Mesenchymal stem cell (in vitro differentiated cells and primary cell): ENCODE measurements at regions not wholly inside any gene's neighbourhood (a gene's known extent, or its start where the extent isn't known, plus 50 kb on each side); places are given as distances from the start of the nearest gene placed in this dataset.
"Not testable (repeated sequence)": the region's sequence is repeated elsewhere in the genome, so short reads cannot be mapped to it uniquely, and the experiment has no call there.

Experiments used
- DNase-seq: peaks from one replicate; pipeline ENCODE4 v3.0.0-alpha.2; 2013
- H2AFZ ChIP-seq: one replicate; pipeline ENCODE4 v1.6.1; 2013; ENCODE audit warnings: low read depth, mild to moderate bottlenecking, control low read depth, inconsistent platforms, low read length, moderate library complexity
- H2AK5ac ChIP-seq: 2 replicates; pipeline ENCODE4 v1.6.1; 2013; ENCODE audit warnings: low read length, moderate library complexity, mild to moderate bottlenecking, inconsistent platforms; ENCODE audit not compliant: severe bottlenecking
- H2BK120ac ChIP-seq: one replicate; pipeline ENCODE4 v1.6.1; 2013; ENCODE audit warnings: low read depth, mild to moderate bottlenecking, inconsistent platforms, low read length, moderate library complexity
- H2BK12ac ChIP-seq, 2 experiments: one replicate each; pipeline ENCODE4 v1.6.1; 2013; ENCODE audit warnings: inconsistent platforms in 2 of 2, low read length in 2 of 2, mild to moderate bottlenecking in 2 of 2, moderate library complexity in 2 of 2, control low read depth in 1 of 2
- H2BK15ac ChIP-seq: one replicate; pipeline ENCODE4 v1.6.1; 2013; ENCODE audit warnings: mild to moderate bottlenecking, low read depth, inconsistent platforms; ENCODE audit not compliant: poor library complexity, severe bottlenecking
- H2BK5ac ChIP-seq: 2 replicates; pipeline ENCODE4 v1.6.1; 2013; ENCODE audit warnings: low read depth, mild to moderate bottlenecking, low read length, control low read depth, inconsistent platforms; ENCODE audit not compliant: poor library complexity, severe bottlenecking
- H3K14ac ChIP-seq, 2 experiments: one replicate each; pipeline ENCODE4 v1.6.1; 2013; ENCODE audit warnings: inconsistent platforms in 2 of 2, low read length in 2 of 2, control low read depth in 1 of 2, mild to moderate bottlenecking in 1 of 2, moderate library complexity in 1 of 2
- H3K18ac ChIP-seq, 2 experiments: one replicate each; pipeline ENCODE4 v1.6.1; 2013; ENCODE audit warnings: inconsistent platforms in 2 of 2, low read length in 2 of 2, control low read depth in 1 of 2, low read depth in 1 of 2, mild to moderate bottlenecking in 1 of 2
- H3K23ac ChIP-seq, 2 experiments: one replicate each; pipeline ENCODE4 v1.6.1; 2013; ENCODE audit warnings: inconsistent platforms in 2 of 2, low read length in 2 of 2, mild to moderate bottlenecking in 2 of 2, moderate library complexity in 2 of 2, control low read depth in 1 of 2
- H3K27ac ChIP-seq: 2 replicates; pipeline ENCODE4 v1.5.1; 2013; ENCODE audit warnings: mild to moderate bottlenecking, moderate library complexity, low read length, control low read depth, inconsistent platforms; ENCODE audit not compliant: poor library complexity, severe bottlenecking
- H3K27me3 ChIP-seq, 2 experiments: 2 replicates each; pipeline versions ENCODE4 v1.6.1 to v1.7.0; 2013; ENCODE audit warnings: low read length in 2 of 2, mild to moderate bottlenecking in 2 of 2, moderate library complexity in 2 of 2, control low read depth in 1 of 2, inconsistent platforms in 1 of 2; ENCODE audit not compliant: control insufficient read depth in 1 of 2, insufficient read depth in 1 of 2
- H3K36me3 ChIP-seq, 2 experiments: 2 replicates each; pipeline versions ENCODE4 v1.6.1 to v1.7.0; 2013; ENCODE audit warnings: low read length in 2 of 2, control low read depth in 1 of 2, inconsistent platforms in 1 of 2, low read depth in 1 of 2, mild to moderate bottlenecking in 1 of 2; ENCODE audit not compliant: insufficient read depth in 2 of 2, control insufficient read depth in 1 of 2
- H3K4ac ChIP-seq, 2 experiments: one replicate each; pipeline ENCODE4 v1.6.1; 2013; ENCODE audit warnings: inconsistent platforms in 2 of 2, low read length in 2 of 2, mild to moderate bottlenecking in 2 of 2, moderate library complexity in 2 of 2, control low read depth in 1 of 2, low read depth in 1 of 2
- H3K4me1 ChIP-seq: 2 replicates; pipeline ENCODE4 v1.6.1; 2013; ENCODE audit warnings: low read depth, low read length, control low read depth; ENCODE audit not compliant: control insufficient read depth, insufficient read depth
- H3K4me2 ChIP-seq: 2 replicates; pipeline ENCODE4 v1.6.1; 2013; ENCODE audit warnings: low read length, mild to moderate bottlenecking, inconsistent platforms; ENCODE audit not compliant: poor library complexity, severe bottlenecking
- H3K4me3 ChIP-seq, 2 experiments: 2 replicates each; pipeline versions ENCODE4 v1.5.1 to v1.7.0; 2013; ENCODE audit warnings: low read length in 2 of 2, mild to moderate bottlenecking in 2 of 2, control low read depth in 1 of 2, low read depth in 1 of 2; ENCODE audit not compliant: insufficient read depth in 1 of 2
- H3K79me1 ChIP-seq: replicated peaks from 2 replicates; pipeline ENCODE4 v1.6.1; 2013; ENCODE audit warnings: mild to moderate bottlenecking, control low read depth, low read length, inconsistent platforms; ENCODE audit not compliant: poor library complexity, severe bottlenecking
- H3K9ac ChIP-seq: 2 replicates; pipeline ENCODE4 v1.7.0; 2013; ENCODE audit warnings: mild to moderate bottlenecking, low read length, moderate library complexity
- H3K9me3 ChIP-seq: 2 replicates; pipeline ENCODE4 v1.7.0; 2013; ENCODE audit warnings: mild to moderate bottlenecking, low read length; ENCODE audit not compliant: control insufficient read depth
- H4K8ac ChIP-seq: one replicate; pipeline ENCODE4 v1.6.1; 2013; ENCODE audit warnings: inconsistent platforms, mild to moderate bottlenecking, low read length, moderate library complexity
- H4K91ac ChIP-seq: one replicate; pipeline ENCODE4 v1.6.1; 2013; ENCODE audit warnings: mild to moderate bottlenecking, low read length, inconsistent platforms
- WGBS: methylation state at CpG from one replicate; pipeline ENCODE4 v1.1.7; 2013; ENCODE audit warnings: mixed read lengths; 5-methylcytosine and 5-hydroxymethylcytosine counted together

GRCh38 chr14:29005647-29006046, 239.1 kb downstream of the FOXG1 start:
- H3K14ac ChIP-seq = no peak overlapping the region
- H3K79me1 ChIP-seq = no peaks in the 10 kb centered on the region
- H3K9ac ChIP-seq = no peak overlapping the region
- H2AFZ ChIP-seq = no peak overlapping the region
- no peak overlapping the region for H4K8ac ChIP-seq
- no peaks in the 10 kb centered on the region for H3K36me3 ChIP-seq
- H3K4me3 ChIP-seq = no peak overlapping the region
- H4K91ac ChIP-seq = no peak overlapping the region
- H3K27me3 ChIP-seq = no peaks in the 10 kb centered on the region
- H2BK15ac ChIP-seq = no peak overlapping the region
- no peak overlapping the region for H2BK120ac ChIP-seq
- H3K4me2 ChIP-seq = no peak overlapping the region
- H2BK12ac ChIP-seq = no peak overlapping the region
- H3K4me1 ChIP-seq = no peaks in the 10 kb centered on the region
- DNase-seq = no peak
- WGBS = 86% methylated on average over 4 of the region's 4 CpGs
- H3K23ac ChIP-seq = no peak overlapping the region
- no peak overlapping the region for H3K18ac ChIP-seq
- no peak overlapping the region for H2BK5ac ChIP-seq
- no peaks in the 10 kb centered on the region for H3K9me3 ChIP-seq
- no peak overlapping the region for H2AK5ac ChIP-seq
- H3K27ac ChIP-seq = no peak overlapping the region
- no peak overlapping the region for H3K4ac ChIP-seq

- H3K18ac ChIP-seq = no peak overlapping the region
- H4K91ac ChIP-seq = no peak overlapping the region
- no peak overlapping the region for H2BK15ac ChIP-seq
- no peak overlapping the region for H2AK5ac ChIP-seq
- no peak overlapping the region for H3K4me3 ChIP-seq
- no peak overlapping the region for H3K4me2 ChIP-seq
- DNase-seq = no peak
- H3K9ac ChIP-seq = no peak overlapping the region
- H2BK120ac ChIP-seq = no peak overlapping the region
- no peaks in the 10 kb centered on the region for H3K27me3 ChIP-seq
- no peak overlapping the region for H3K4ac ChIP-seq
- no peak overlapping the region for H3K23ac ChIP-seq
- no peaks in the 10 kb centered on the region for H3K4me1 ChIP-seq
- H2AFZ ChIP-seq = no peak overlapping the region
- H3K27ac ChIP-seq = no peak overlapping the region
- WGBS = 10% methylated on average over 1 of the region's 2 CpGs
- no peaks in the 10 kb centered on the region for H3K36me3 ChIP-seq
- no peak overlapping the region for H2BK12ac ChIP-seq
- H2BK5ac ChIP-seq = no peak overlapping the region
- no peaks in the 10 kb centered on the region for H3K9me3 ChIP-seq
- no peaks in the 10 kb centered on the region for H3K79me1 ChIP-seq
- H3K14ac ChIP-seq = no peak overlapping the region
- no peak overlapping the region for H4K8ac ChIP-seq
Measured at GRCh38 chr14:29007990-29008389, 241.4 kb downstream of the FOXG1 start.

GRCh38 chr14:29016050-29016900, 249.7 kb downstream of the FOXG1 start:
- Histone ChIP-seq H3K9ac (no peak overlapping the region), H2BK5ac (no peak overlapping the region), H2BK15ac (no peak overlapping the region), H2AK5ac (no peak overlapping the region), H3K14ac (no peak overlapping the region), H3K4me3 (peak overlapping the region; percentile 35 to 41), H3K4me2 (no peak overlapping the region), H3K9me3 (no peaks in the 10 kb centered on the region), H3K27me3 (no peaks in the 10 kb centered on the region), H3K79me1 (no peaks in the 10 kb centered on the region), H3K4me1 (peaks cover 2% of the 10 kb centered on the region), H3K23ac (no peak overlapping the region), H3K4ac (no peak overlapping the region), H4K91ac (no peak overlapping the region), H3K18ac (no peak overlapping the region), H2BK120ac (no peak overlapping the region), H3K27ac (no peak overlapping the region), H2BK12ac (no peak overlapping the region), H3K36me3 (no peaks in the 10 kb centered on the region), H2AFZ (no peak overlapping the region), H4K8ac (no peak overlapping the region)
- WGBS = 41% methylated on average over 10 of the region's 10 CpGs
- DNase-seq = peak; percentile 16

- not testable (repeated sequence) for DNase-seq, H3K18ac ChIP-seq, H2BK15ac ChIP-seq, H2AK5ac ChIP-seq, H2BK120ac ChIP-seq, H2BK12ac ChIP-seq, H2BK5ac ChIP-seq, H3K9ac ChIP-seq, H3K4me1 ChIP-seq, H3K4ac ChIP-seq, H3K27ac ChIP-seq, H3K23ac ChIP-seq, H3K4me2 ChIP-seq, H3K14ac ChIP-seq, H3K27me3 ChIP-seq, H4K91ac ChIP-seq, H3K36me3 ChIP-seq, H4K8ac ChIP-seq, H3K79me1 ChIP-seq, H2AFZ ChIP-seq, H3K4me3 ChIP-seq
- peaks cover 19% of the 10 kb centered on the region for H3K9me3 ChIP-seq
Measured at GRCh38 chr14:29023505-29023904, 256.9 kb downstream of the FOXG1 start.
